DOHH2 (cell line): ENCODE measurements at regions not wholly inside any gene's neighbourhood (a gene's known extent, or its start where the extent isn't known, plus 50 kb on each side); places are given as distances from the start of the nearest gene placed in this dataset.

Experiments
- H3F3A ChIP-seq: fragments of 200-600 bp; sonication (generic), shearing (Covaris generic); 2 replicates; pipeline ENCODE4 v1.6.0; 2016; ENCODE audit warnings: antibody characterized with exemption, mild to moderate bottlenecking; ENCODE audit not compliant: control insufficient read depth, insufficient read depth
- H3K27ac ChIP-seq: fragments of 200-600 bp; sonication (generic); 2 replicates; pipeline ENCODE4 v1.5.1; 2014; ENCODE audit warnings: low read depth, mild to moderate bottlenecking, low read length, moderate library complexity
- H3K27me3 ChIP-seq: fragments of 200-600 bp; sonication (generic); 2 replicates; pipeline ENCODE4 v1.6.1; 2014; ENCODE audit warnings: mild to moderate bottlenecking, low read length, mixed read lengths; ENCODE audit not compliant: control insufficient read depth
- H3K36me3 ChIP-seq: fragments of 200-600 bp; sonication (generic); 2 replicates; pipeline ENCODE4 v1.6.1; 2014; ENCODE audit warnings: mild to moderate bottlenecking, low read length, moderate library complexity, mixed read lengths; ENCODE audit not compliant: control insufficient read depth
- H3K4me1 ChIP-seq: fragments of 200-600 bp; sonication (generic); 2 replicates; pipeline ENCODE4 v1.6.1; 2014; ENCODE audit warnings: mild to moderate bottlenecking, low read length, mixed read lengths; ENCODE audit not compliant: control insufficient read depth
- H3K4me2 ChIP-seq: fragments of 200-600 bp; sonication (generic); 2 replicates; pipeline ENCODE4 v1.6.0; 2014; ENCODE audit warnings: mild to moderate bottlenecking, low read length, moderate library complexity
- H3K4me3 ChIP-seq: fragments of 200-600 bp; sonication (generic); 2 replicates; pipeline ENCODE4 v1.5.1; 2014; ENCODE audit warnings: mild to moderate bottlenecking, low read length, mixed read lengths
- H3K79me2 ChIP-seq: fragments of 200-600 bp; sonication (generic); 2 replicates; pipeline ENCODE4 v1.6.1; 2014; ENCODE audit warnings: mild to moderate bottlenecking, low read length, mixed read lengths; ENCODE audit not compliant: control insufficient read depth
- H3K9me2 ChIP-seq: fragments of 200-600 bp; sonication (generic); replicated peaks from 2 replicates; pipeline ENCODE4 v1.6.1; 2014; ENCODE audit warnings: mild to moderate bottlenecking, low read length, mixed read lengths; ENCODE audit not compliant: control insufficient read depth
- H3K9me3 ChIP-seq: fragments of 200-600 bp; sonication (generic); 2 replicates; pipeline ENCODE4 v1.6.1; 2014; ENCODE audit warnings: antibody characterized with exemption, low read length, mixed read lengths; ENCODE audit not compliant: control insufficient read depth, insufficient read depth
- H4K20me1 ChIP-seq: fragments of 200-600 bp; sonication (generic); 2 replicates; pipeline ENCODE4 v1.6.0; 2014; ENCODE audit warnings: low read depth, mild to moderate bottlenecking, antibody characterized with exemption, low read length, moderate library complexity; ENCODE audit not compliant: control insufficient read depth, insufficient read depth
- EZH2phosphoT487 ChIP-seq: fragments of 200-600 bp; sonication (generic); IDR thresholded peaks from 2 replicates; pipeline ENCODE4 v1.6.1; 2017; ENCODE audit warnings: borderline replicate concordance, mild to moderate bottlenecking, antibody characterized with exemption, low read length, moderate library complexity, mixed read lengths
- TF ChIP-seq, protein P1 (sequence below): fragments of 200-600 bp; sonication (generic); IDR thresholded peaks from one replicate; pipeline ENCODE4 v1.5.1; 2014; ENCODE audit warnings: antibody characterized with exemption, mild to moderate bottlenecking, low read depth, low read length; ENCODE audit not compliant: poor library complexity, severe bottlenecking

GRCh38 chr17:73770849-73771229 lies 126.6 kb upstream of the SDK2 start:
- H3K27me3 ChIP-seq: peaks cover 17% of the 10 kb centered on the region
- H3K9me3 ChIP-seq: no peaks in the 10 kb centered on the region
- H3F3A ChIP-seq: no peaks in the 10 kb centered on the region
- no peak overlapping the region for H3K4me2 ChIP-seq
- no peaks in the 10 kb centered on the region for H3K4me1 ChIP-seq
- no peaks in the 10 kb centered on the region for H4K20me1 ChIP-seq
- TF ChIP-seq, protein P1, sequence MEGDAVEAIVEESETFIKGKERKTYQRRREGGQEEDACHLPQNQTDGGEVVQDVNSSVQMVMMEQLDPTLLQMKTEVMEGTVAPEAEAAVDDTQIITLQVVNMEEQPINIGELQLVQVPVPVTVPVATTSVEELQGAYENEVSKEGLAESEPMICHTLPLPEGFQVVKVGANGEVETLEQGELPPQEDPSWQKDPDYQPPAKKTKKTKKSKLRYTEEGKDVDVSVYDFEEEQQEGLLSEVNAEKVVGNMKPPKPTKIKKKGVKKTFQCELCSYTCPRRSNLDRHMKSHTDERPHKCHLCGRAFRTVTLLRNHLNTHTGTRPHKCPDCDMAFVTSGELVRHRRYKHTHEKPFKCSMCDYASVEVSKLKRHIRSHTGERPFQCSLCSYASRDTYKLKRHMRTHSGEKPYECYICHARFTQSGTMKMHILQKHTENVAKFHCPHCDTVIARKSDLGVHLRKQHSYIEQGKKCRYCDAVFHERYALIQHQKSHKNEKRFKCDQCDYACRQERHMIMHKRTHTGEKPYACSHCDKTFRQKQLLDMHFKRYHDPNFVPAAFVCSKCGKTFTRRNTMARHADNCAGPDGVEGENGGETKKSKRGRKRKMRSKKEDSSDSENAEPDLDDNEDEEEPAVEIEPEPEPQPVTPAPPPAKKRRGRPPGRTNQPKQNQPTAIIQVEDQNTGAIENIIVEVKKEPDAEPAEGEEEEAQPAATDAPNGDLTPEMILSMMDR: no peak
- TF ChIP-seq EZH2phosphoT487: no peak
- H3K9me2 ChIP-seq: no peaks in the 10 kb centered on the region
- no peak overlapping the region for H3K27ac ChIP-seq
- no peaks in the 10 kb centered on the region for H3K36me3 ChIP-seq
- H3K79me2 ChIP-seq: no peaks in the 10 kb centered on the region
- H3K4me3 ChIP-seq: no peak overlapping the region

DNA sequence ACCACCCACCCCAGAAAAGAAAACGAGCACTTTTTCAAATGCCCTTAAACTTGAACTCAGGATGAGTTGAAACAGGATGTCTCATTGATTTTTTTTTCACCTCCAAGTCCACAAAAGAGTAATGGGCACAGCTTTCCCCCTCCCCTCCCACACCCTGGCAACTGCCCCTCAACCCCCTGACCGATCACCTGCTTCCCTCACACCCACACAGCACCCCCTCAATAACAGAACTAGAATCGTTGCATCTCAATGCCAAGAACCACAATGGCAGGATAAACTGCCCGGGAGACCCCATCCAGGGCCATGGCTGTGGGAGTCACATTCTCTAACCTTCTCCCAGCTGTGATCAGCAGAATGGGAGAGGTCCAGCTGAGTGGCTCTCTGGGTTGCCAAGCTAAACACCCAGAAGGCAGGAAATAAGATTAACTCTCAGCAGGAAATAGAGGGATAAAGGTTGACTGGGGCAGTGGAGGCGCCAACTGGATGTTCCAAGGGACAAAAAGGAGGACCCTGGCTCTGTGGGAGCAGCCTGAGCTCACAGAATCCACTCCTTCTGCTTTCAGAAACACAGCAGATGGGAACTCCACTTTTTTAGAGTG lies 128.0 kb upstream of the SDK2 start:
- H3K9me2 ChIP-seq: no peaks in the 10 kb centered on the region
- H3K27ac ChIP-seq: no peak overlapping the region
- H3K36me3 ChIP-seq: no peaks in the 10 kb centered on the region
- H3K27me3 ChIP-seq: peaks cover 17% of the 10 kb centered on the region
- H3K79me2 ChIP-seq: no peaks in the 10 kb centered on the region
- H3K4me1 ChIP-seq: no peaks in the 10 kb centered on the region
- H3K4me3 ChIP-seq: no peak overlapping the region
- H4K20me1 ChIP-seq: no peaks in the 10 kb centered on the region
- TF ChIP-seq, protein P1: no peak
- no peak for TF ChIP-seq EZH2phosphoT487
- no peak overlapping the region for H3K4me2 ChIP-seq
- H3F3A ChIP-seq: no peaks in the 10 kb centered on the region
- no peaks in the 10 kb centered on the region for H3K9me3 ChIP-seq

- Histone ChIP-seq H3K4me1 (no peaks in the 10 kb centered on the region), H3K79me2 (no peaks in the 10 kb centered on the region), H4K20me1 (no peaks in the 10 kb centered on the region), H3K27me3 (peaks cover 8% of the 10 kb centered on the region; the same call in 1 of the 2 replicates), H3K27ac (no peak overlapping the region), H3K9me2 (no peaks in the 10 kb centered on the region), H3K4me3 (no peak overlapping the region), H3K36me3 (no peaks in the 10 kb centered on the region), H3K4me2 (no peak overlapping the region), H3F3A (no peaks in the 10 kb centered on the region), H3K9me3 (no peaks in the 10 kb centered on the region)
- TF ChIP-seq, protein P1: no peak
- no peak for TF ChIP-seq EZH2phosphoT487
Observed at GRCh38 chr17:73773702-73774101, 129.5 kb upstream of the SDK2 start.
